Activated CD4-positive, alpha-beta memory T cell treated with anti-CD3 and anti-CD28 coated beads, Interleukin-2, amount 10 ng/mL, durations not matched to agents 7 days and 5 days (primary cell): ENCODE measurements at regions not wholly inside any gene's neighbourhood (a gene's known extent, or its start where the extent isn't known, plus 50 kb on each side); places are given as distances from the start of the nearest gene placed in this dataset.

Experiments
- CTCF ChIA-PET: fragments of 350-600 bp; sonication (Branson Sonifier 250); formaldehyde crosslinking; loops from one replicate; lab custom pipeline; 2021; ENCODE audit warnings: antibody characterized with exemption, inconsistent platforms; lab: Charles Lee
- POLR2A ChIA-PET: fragments of 350-600 bp; sonication (Branson Sonifier 250); formaldehyde crosslinking; loops from one replicate; lab custom pipeline; 2021; ENCODE audit warnings: antibody characterized with exemption; lab: Charles Lee
- DNase-seq: peaks from one replicate; pipeline ENCODE4 v3.0.0-alpha.2; 2020
- H3K27ac Mint-ChIP-seq: one replicate; pipeline ENCODE4 v1.8.0; 2021; ENCODE audit warnings: mild to moderate bottlenecking, mixed read lengths
- H3K27me3 Mint-ChIP-seq: one replicate; pipeline ENCODE4 v1.8.0; 2021; ENCODE audit warnings: mixed read lengths
- H3K36me3 Mint-ChIP-seq: one replicate; pipeline ENCODE4 v1.8.0; 2021; ENCODE audit warnings: low read depth, mixed read lengths
- H3K4me1 Mint-ChIP-seq: one replicate; pipeline ENCODE4 v1.8.0; 2021; ENCODE audit warnings: mixed read lengths
- H3K4me3 Mint-ChIP-seq: one replicate; pipeline ENCODE4 v1.8.0; 2021; ENCODE audit warnings: mild to moderate bottlenecking, mixed read lengths
- H3K9me3 Mint-ChIP-seq: one replicate; pipeline ENCODE4 v1.8.0; 2021; ENCODE audit warnings: mixed read lengths

GRCh38 chr3:14333621-14334020 lies 68.8 kb upstream of the SLC6A6 start:
- H3K27me3 Mint-ChIP-seq = peaks cover 8% of the 10 kb centered on the region
- H3K4me3 Mint-ChIP-seq = no peak overlapping the region
- H3K27ac Mint-ChIP-seq = no peak overlapping the region
- no peak for DNase-seq
- ChIA-PET POLR2A (no interaction called here), CTCF (no interaction called here)
- H3K9me3 Mint-ChIP-seq = no peaks in the 10 kb centered on the region
- H3K36me3 Mint-ChIP-seq = no peaks in the 10 kb centered on the region
- H3K4me1 Mint-ChIP-seq = no peaks in the 10 kb centered on the region

DNA sequence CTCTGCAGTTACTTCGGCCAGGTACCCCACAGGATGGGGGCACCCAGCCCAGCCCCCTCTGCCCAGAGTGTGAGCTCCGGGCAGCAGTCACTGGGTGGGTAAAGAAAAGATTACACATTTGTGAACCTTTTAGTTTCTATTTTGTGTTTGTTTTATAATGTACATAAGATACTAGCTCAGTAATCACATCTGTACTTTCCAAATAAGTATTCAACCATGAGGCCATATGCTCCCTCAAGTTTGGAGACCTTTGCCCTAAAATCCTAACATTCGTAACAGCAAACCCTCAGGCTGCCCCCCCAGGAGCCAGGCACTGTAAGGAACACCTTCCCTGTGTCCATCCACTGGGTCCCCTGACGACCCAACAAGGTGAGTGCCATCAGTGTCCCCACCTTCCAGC lies 68.3 kb upstream of the SLC6A6 start:
- POLR2A ChIA-PET = no interaction called here
- H3K4me1 Mint-ChIP-seq = no peaks in the 10 kb centered on the region
- no peak overlapping the region for H3K27ac Mint-ChIP-seq
- H3K27me3 Mint-ChIP-seq = peaks cover 7% of the 10 kb centered on the region
- H3K9me3 Mint-ChIP-seq = no peaks in the 10 kb centered on the region
- no peaks in the 10 kb centered on the region for H3K36me3 Mint-ChIP-seq
- no peak for DNase-seq
- no peak overlapping the region for H3K4me3 Mint-ChIP-seq
- CTCF ChIA-PET = no interaction called here

DNA sequence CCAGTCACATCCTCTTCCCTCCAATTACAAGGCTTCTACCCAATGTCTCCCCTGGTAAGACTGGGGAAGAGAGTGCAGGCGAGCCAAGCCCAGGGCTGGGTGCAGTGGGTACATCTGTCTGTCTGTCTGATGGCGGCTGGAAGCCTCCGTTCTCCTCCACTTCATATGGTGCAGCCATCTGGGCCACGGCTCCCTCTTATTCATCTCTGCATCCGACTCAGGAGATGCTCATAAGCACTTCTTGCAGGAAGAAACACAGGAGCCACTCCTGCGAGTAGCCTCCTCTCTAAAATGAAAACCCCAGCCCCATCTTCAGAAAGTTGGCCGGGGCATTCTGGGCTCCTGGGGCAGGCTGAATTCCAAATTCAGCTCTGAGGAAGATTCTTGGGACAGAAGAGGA lies 67.5 kb upstream of the SLC6A6 start:
- ChIA-PET POLR2A (no interaction called here), CTCF (no interaction called here)
- H3K4me3 Mint-ChIP-seq = no peak overlapping the region
- no peaks in the 10 kb centered on the region for H3K4me1 Mint-ChIP-seq
- DNase-seq = no peak
- H3K36me3 Mint-ChIP-seq = no peaks in the 10 kb centered on the region
- no peak overlapping the region for H3K27ac Mint-ChIP-seq
- no peaks in the 10 kb centered on the region for H3K9me3 Mint-ChIP-seq
- H3K27me3 Mint-ChIP-seq = peaks cover 5% of the 10 kb centered on the region

DNA sequence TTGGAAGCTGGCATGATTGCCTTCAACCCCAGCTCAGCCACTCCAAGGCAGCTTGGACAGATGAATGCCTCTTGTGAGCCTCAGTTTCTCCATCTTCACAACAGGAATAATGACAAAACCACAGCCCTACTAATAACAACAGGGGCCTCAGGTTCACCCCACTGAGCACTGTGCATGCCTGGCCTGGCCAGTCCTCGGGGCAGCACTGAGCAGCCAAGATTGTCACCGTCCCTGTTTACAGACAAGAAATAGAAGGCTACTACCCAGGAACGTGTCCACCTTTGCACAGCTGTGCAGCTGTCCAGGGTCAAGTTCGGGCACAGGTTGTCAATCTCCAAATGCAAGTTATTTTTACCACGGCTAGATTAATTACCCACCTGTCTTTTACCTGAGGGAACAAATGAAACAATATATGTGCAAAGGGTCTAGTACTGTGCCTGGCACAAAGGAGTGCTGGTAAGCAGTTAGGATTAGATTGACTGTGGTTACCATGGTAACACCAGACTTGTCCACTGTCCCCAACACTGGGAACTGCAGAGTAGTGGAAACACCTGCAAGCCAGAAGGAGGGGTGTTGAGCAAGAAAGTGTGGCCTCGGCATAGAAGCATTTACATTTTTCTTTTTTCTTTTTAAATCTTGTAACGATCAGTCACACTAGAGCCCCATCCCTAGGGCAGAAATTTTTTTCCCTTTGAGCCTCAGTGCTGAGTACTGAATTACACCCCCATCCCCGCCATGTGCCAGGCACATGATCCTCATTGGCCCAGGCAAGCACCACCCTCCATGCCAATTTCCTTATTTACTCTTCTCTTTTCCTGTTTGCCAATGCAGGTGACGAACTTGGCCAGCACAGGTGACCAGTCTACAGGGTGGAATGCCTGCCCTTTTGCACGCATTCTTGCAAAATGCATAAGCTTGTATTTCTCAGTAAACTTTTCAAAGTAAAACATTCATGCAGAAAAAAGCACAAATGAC lies 66.3 kb upstream of the SLC6A6 start:
- Mint-ChIP-seq H3K27ac (no peak overlapping the region), H3K9me3 (no peaks in the 10 kb centered on the region)
- CTCF ChIA-PET = no interaction called here

GRCh38 chr3:14336749-14337598 lies 65.4 kb upstream of the SLC6A6 start:
- Mint-ChIP-seq H3K27me3 (no peaks in the 10 kb centered on the region), H3K4me1 (no peaks in the 10 kb centered on the region), H3K36me3 (no peaks in the 10 kb centered on the region), H3K9me3 (no peaks in the 10 kb centered on the region), H3K27ac (no peak overlapping the region), H3K4me3 (no peak overlapping the region)
- no peak for DNase-seq
- ChIA-PET CTCF (no interaction called here), POLR2A (no interaction called here)

More for the DNA sequence above, 66.3 kb upstream of the SLC6A6 start:
- H3K4me1 Mint-ChIP-seq = no peaks in the 10 kb centered on the region
- H3K4me3 Mint-ChIP-seq = no peak overlapping the region
- H3K36me3 Mint-ChIP-seq = no peaks in the 10 kb centered on the region
- POLR2A ChIA-PET = no interaction called here
- no peak for DNase-seq
- H3K27me3 Mint-ChIP-seq = no peaks in the 10 kb centered on the region

GRCh38 chr3:14337828-14338227 lies 64.6 kb upstream of the SLC6A6 start:
- H3K9me3 Mint-ChIP-seq = no peaks in the 10 kb centered on the region
- no peak overlapping the region for H3K4me3 Mint-ChIP-seq
- no peak for DNase-seq
- H3K27ac Mint-ChIP-seq = no peak overlapping the region
- no peaks in the 10 kb centered on the region for H3K4me1 Mint-ChIP-seq
- CTCF ChIA-PET = no interaction called here
- H3K27me3 Mint-ChIP-seq = no peaks in the 10 kb centered on the region
- H3K36me3 Mint-ChIP-seq = no peaks in the 10 kb centered on the region
- POLR2A ChIA-PET = no interaction called here

GRCh38 chr3:14338242-14338641 lies 64.2 kb upstream of the SLC6A6 start:
- H3K27me3 Mint-ChIP-seq = no peaks in the 10 kb centered on the region
- POLR2A ChIA-PET = no interaction called here
- H3K4me3 Mint-ChIP-seq = no peak overlapping the region

DNA sequence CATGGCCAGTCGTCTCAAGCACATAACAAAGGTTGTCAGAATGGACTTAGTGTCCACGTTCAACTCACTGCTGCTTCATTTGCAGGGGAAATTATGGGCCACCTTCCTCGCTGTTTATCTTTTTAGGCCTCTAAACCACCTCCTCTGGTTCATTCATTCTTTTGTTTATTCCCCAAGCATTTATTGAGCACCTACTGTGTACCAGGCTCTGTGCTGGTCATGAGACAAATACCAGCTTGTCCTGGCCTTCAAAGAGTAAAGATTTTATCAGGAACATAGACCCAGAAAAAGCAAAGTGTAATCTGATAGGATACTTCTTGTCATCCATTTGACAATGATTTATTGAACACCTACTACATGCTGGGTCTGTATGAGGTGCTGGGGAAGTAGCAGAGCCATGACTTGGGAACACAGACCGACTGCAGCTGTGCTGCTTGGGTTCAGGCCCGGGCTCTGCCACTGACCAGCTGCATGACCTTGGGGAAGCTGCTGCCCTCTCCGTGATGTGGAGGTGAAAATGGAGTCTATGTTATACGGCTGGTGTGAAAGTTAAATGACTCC lies 63.4 kb upstream of the SLC6A6 start:
- H3K27ac Mint-ChIP-seq = no peak overlapping the region
- CTCF ChIA-PET = no interaction called here
- H3K36me3 Mint-ChIP-seq = no peaks in the 10 kb centered on the region
- DNase-seq = no peak
- no peaks in the 10 kb centered on the region for H3K9me3 Mint-ChIP-seq
- no peak overlapping the region for H3K4me3 Mint-ChIP-seq
- no peaks in the 10 kb centered on the region for H3K4me1 Mint-ChIP-seq
- H3K27me3 Mint-ChIP-seq = no peaks in the 10 kb centered on the region
- POLR2A ChIA-PET = no interaction called here

More at GRCh38 chr3:14338242-14338641, 64.2 kb upstream of the SLC6A6 start:
- no peak for DNase-seq
- no peaks in the 10 kb centered on the region for H3K36me3 Mint-ChIP-seq
- no peaks in the 10 kb centered on the region for H3K9me3 Mint-ChIP-seq
- no peak overlapping the region for H3K27ac Mint-ChIP-seq
- CTCF ChIA-PET = no interaction called here
- H3K4me1 Mint-ChIP-seq = no peaks in the 10 kb centered on the region

DNA sequence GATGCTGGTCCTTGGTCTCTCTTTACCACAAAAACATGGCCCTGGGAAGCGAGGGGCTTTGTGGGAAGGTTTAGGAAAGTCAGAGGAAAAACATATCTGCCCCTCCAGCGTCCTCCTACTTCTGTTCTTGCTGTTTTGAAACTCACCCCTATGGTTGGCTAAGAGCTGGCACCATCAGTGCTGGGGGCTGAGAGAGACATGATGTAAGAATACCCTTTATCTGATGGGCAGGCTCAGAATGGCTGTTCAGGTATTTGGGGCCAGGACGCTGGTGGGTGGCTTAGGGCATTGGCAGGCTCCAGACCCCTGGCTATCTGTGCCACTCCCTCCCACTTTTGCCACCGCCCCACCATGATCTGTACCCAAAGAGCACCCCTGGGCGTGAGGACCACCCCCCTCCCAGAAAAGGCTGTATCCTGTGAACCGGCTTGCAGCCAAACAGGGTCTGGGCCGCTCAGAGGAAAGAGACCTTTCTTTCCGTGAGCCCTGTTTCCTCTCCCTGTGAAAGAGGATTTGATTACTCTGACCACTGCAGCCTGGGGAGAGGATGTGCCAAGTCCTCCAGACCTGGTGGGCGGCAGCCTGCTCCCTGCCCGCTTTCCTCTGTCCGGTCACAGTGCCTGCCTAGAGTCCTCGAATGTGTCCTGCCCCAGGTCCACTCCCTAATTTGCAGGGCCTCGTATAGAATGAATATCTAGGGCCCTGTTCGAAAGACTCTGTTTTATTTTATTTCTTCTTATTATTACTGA lies 61.3 kb upstream of the SLC6A6 start:
- no peaks in the 10 kb centered on the region for H3K36me3 Mint-ChIP-seq
- no peaks in the 10 kb centered on the region for H3K9me3 Mint-ChIP-seq
- no peaks in the 10 kb centered on the region for H3K4me1 Mint-ChIP-seq
- no peak overlapping the region for H3K27ac Mint-ChIP-seq
- no peak for DNase-seq
- peaks cover 2% of the 10 kb centered on the region for H3K27me3 Mint-ChIP-seq
- ChIA-PET POLR2A (no interaction called here), CTCF (no interaction called here)
- H3K4me3 Mint-ChIP-seq = no peak overlapping the region

- POLR2A ChIA-PET = no interaction called here
- Mint-ChIP-seq H3K27me3 (peaks cover 4% of the 10 kb centered on the region), H3K36me3 (no peaks in the 10 kb centered on the region), H3K9me3 (no peaks in the 10 kb centered on the region), H3K27ac (no peak overlapping the region), H3K4me1 (no peaks in the 10 kb centered on the region), H3K4me3 (no peak overlapping the region)
- no peak for DNase-seq
- CTCF ChIA-PET = no interaction called here
Observed at GRCh38 chr3:14343338-14344112, 58.9 kb upstream of the SLC6A6 start.

GRCh38 chr3:14344351-14344750 lies 58.1 kb upstream of the SLC6A6 start:
- POLR2A ChIA-PET = no interaction called here
- Mint-ChIP-seq H3K27me3 (peaks cover 7% of the 10 kb centered on the region), H3K4me3 (no peak overlapping the region), H3K27ac (no peak overlapping the region), H3K9me3 (no peaks in the 10 kb centered on the region), H3K36me3 (no peaks in the 10 kb centered on the region), H3K4me1 (no peaks in the 10 kb centered on the region)
- CTCF ChIA-PET = no interaction called here
- DNase-seq = no peak

- no peaks in the 10 kb centered on the region for H3K36me3 Mint-ChIP-seq
- H3K4me1 Mint-ChIP-seq = no peaks in the 10 kb centered on the region
- no peak overlapping the region for H3K4me3 Mint-ChIP-seq
- H3K9me3 Mint-ChIP-seq = no peaks in the 10 kb centered on the region
- H3K27me3 Mint-ChIP-seq = peaks cover 7% of the 10 kb centered on the region
- ChIA-PET POLR2A (no interaction called here), CTCF (no interaction called here)
- DNase-seq = no peak
- H3K27ac Mint-ChIP-seq = no peak overlapping the region
Observed at GRCh38 chr3:14345496-14346150, 56.8 kb upstream of the SLC6A6 start.
